Keratinocyte (primary cell): ENCODE measurements at regions not wholly inside any gene's neighbourhood (a gene's known extent, or its start where the extent isn't known, plus 50 kb on each side); places are given as distances from the start of the nearest gene placed in this dataset.

Experiments used
- DNase-seq: peaks from one replicate; pipeline ENCODE4 v3.0.0-alpha.2; 2011; ENCODE audit warnings: low read depth, missing footprints, low spot score
- FAIRE-seq: peaks from 2 replicates; lab custom pipeline; 2011; peaks lifted over from hg19 to GRCh38; lab: Jason Lieb, UNC
- H2AFZ ChIP-seq: 2 replicates; pipeline ENCODE4 v1.6.0; 2012; ENCODE audit warnings: low read length, control low read depth, inconsistent platforms; ENCODE audit not compliant: control insufficient read depth
- H3K27ac ChIP-seq: 2 replicates; pipeline ENCODE4 v1.5.1; 2011; ENCODE audit warnings: low read length; ENCODE audit not compliant: control insufficient read depth, insufficient read depth
- H3K27me3 ChIP-seq: 3 replicates; pipeline ENCODE4 v1.6.0; 2011; ENCODE audit warnings: low read length; ENCODE audit not compliant: control insufficient read depth, insufficient read depth; ENCODE audit errors: extremely low read depth
- H3K36me3 ChIP-seq, 2 experiments: 2 replicates in 1 of 2; 3 replicates in 1 of 2; pipeline ENCODE4 v1.5.1; 2011; ENCODE audit warnings: low read length in 2 of 2, mild to moderate bottlenecking in 1 of 2; ENCODE audit not compliant: control insufficient read depth in 2 of 2, insufficient read depth in 2 of 2; ENCODE audit errors: extremely low read depth in 1 of 2
- H3K4me1 ChIP-seq: 3 replicates; pipeline ENCODE4 v1.5.1; 2011; ENCODE audit warnings: low read length; ENCODE audit not compliant: control insufficient read depth, insufficient read depth; ENCODE audit errors: extremely low read depth
- H3K4me2 ChIP-seq: 3 replicates; pipeline ENCODE4 v1.6.0; 2011; ENCODE audit warnings: low read depth, low read length; ENCODE audit not compliant: control insufficient read depth, insufficient read depth; ENCODE audit errors: extremely low read depth
- H3K4me3 ChIP-seq, 3 experiments: fragments of 200-600 bp in 1 of 3; sonication (generic) in 1 of 3; 2 replicates in 2 of 3; 3 replicates in 1 of 3; pipeline ENCODE4 v1.5.1; 2011 to 2016; ENCODE audit warnings: low read length in 3 of 3, mild to moderate bottlenecking in 3 of 3, control low read depth in 2 of 3, inconsistent platforms in 1 of 3, low read depth in 1 of 3, mixed read lengths in 1 of 3, mixed run types in 1 of 3, moderate library complexity in 1 of 3; ENCODE audit not compliant: control insufficient read depth in 2 of 3, insufficient read depth in 2 of 3; ENCODE audit errors: extremely low read depth in 1 of 3
- H3K79me2 ChIP-seq: 2 replicates; pipeline ENCODE4 v1.6.0; 2012; ENCODE audit warnings: low read length; ENCODE audit not compliant: control insufficient read depth, insufficient read depth
- H3K9ac ChIP-seq: 3 replicates; pipeline ENCODE4 v1.6.0; 2011; ENCODE audit warnings: low read length; ENCODE audit not compliant: control insufficient read depth, insufficient read depth; ENCODE audit errors: extremely low read depth
- H3K9me1 ChIP-seq: 3 replicates; pipeline ENCODE4 v1.6.0; 2011; ENCODE audit warnings: low read length; ENCODE audit not compliant: control insufficient read depth, insufficient read depth; ENCODE audit errors: extremely low read depth
- H3K9me3 ChIP-seq: 2 replicates; pipeline ENCODE4 v1.5.1; 2012; ENCODE audit warnings: low read depth, low read length; ENCODE audit not compliant: control insufficient read depth
- H4K20me1 ChIP-seq: 3 replicates; pipeline ENCODE4 v1.6.0; 2011; ENCODE audit warnings: low read length; ENCODE audit not compliant: control insufficient read depth, insufficient read depth; ENCODE audit errors: extremely low read depth
- CTCF ChIP-seq, 3 experiments: IDR thresholded peaks in 1 of 3; conservative IDR thresholded peaks in 1 of 3; optimal IDR thresholded peaks in 1 of 3; 2 replicates in 2 of 3; 3 replicates in 1 of 3; pipeline versions ENCODE3 to v1.5.1; 2011; ENCODE audit warnings: low read length in 3 of 3, mild to moderate bottlenecking in 3 of 3, moderate library complexity in 2 of 3, control low read depth in 1 of 3, inconsistent platforms in 1 of 3; ENCODE audit not compliant: insufficient read depth in 2 of 3; ENCODE audit errors: extremely low read depth in 1 of 3
- EZH2 ChIP-seq: IDR thresholded peaks from one replicate; pipeline ENCODE4 v1.6.1; 2012; ENCODE audit warnings: inconsistent platforms, mild to moderate bottlenecking, low read length, moderate library complexity
- dilution Hi-C: fragments of 300-500 bp; cut with MboI; formaldehyde crosslinking; loops from one replicate; pipeline ENCODE4 v1.7.0; 2020; ENCODE audit warnings: low sequenced_read_pairs; ENCODE audit not compliant: extremely low pct_ligation_motif_present

- Histone ChIP-seq H3K36me3 (no peaks in the 10 kb centered on the region), H4K20me1 (no peaks in the 10 kb centered on the region), H3K79me2 (no peaks in the 10 kb centered on the region), H3K4me2 (no peak overlapping the region), H3K9me1 (no peaks in the 10 kb centered on the region), H3K4me3 (no peak overlapping the region), H3K27me3 (no peaks in the 10 kb centered on the region), H3K4me1 (no peaks in the 10 kb centered on the region), H3K27ac (no peak overlapping the region), H2AFZ (no peak overlapping the region), H3K9ac (no peak overlapping the region), H3K9me3 (peaks cover 10% of the 10 kb centered on the region)
- TF ChIP-seq CTCF (optimal IDR thresholded peaks at IDR 0.05 in 1 of 3, IDR thresholded peaks at IDR 0.05 in 1 of 3, conservative IDR thresholded peaks at IDR 0.05 in 1 of 3; ENCODE audit: extremely low read depth in 1 of 3, insufficient read depth in 2 of 3, low read length in 3 of 3) (no peak), EZH2 (no peak)
- dilution Hi-C loops = no loop called here
- DNase-seq = no peak
- no peak for FAIRE-seq
Observed at GRCh38 chr1:4219111-4219510, 319.0 kb upstream of the C1orf174 start.

GRCh38 chr1:4219826-4220225 lies 319.8 kb upstream of the C1orf174 start:
- peaks cover 10% of the 10 kb centered on the region for H3K9me3 ChIP-seq

More at GRCh38 chr1:4219826-4220225, 319.8 kb upstream of the C1orf174 start:
- dilution Hi-C loops = no loop called here
- H3K36me3 ChIP-seq = no peaks in the 10 kb centered on the region
- no peak overlapping the region for H3K4me3 ChIP-seq
- H3K27me3 ChIP-seq = no peaks in the 10 kb centered on the region
- no peak overlapping the region for H3K27ac ChIP-seq
- no peaks in the 10 kb centered on the region for H3K4me1 ChIP-seq
- H3K9ac ChIP-seq = no peak overlapping the region
- no peak overlapping the region for H2AFZ ChIP-seq
- H3K79me2 ChIP-seq = no peaks in the 10 kb centered on the region
- no peaks in the 10 kb centered on the region for H3K9me1 ChIP-seq
- no peak overlapping the region for H3K4me2 ChIP-seq
- DNase-seq (no peak), FAIRE-seq (no peak)
- TF ChIP-seq CTCF (optimal IDR thresholded peaks at IDR 0.05 in 1 of 3, IDR thresholded peaks at IDR 0.05 in 1 of 3, conservative IDR thresholded peaks at IDR 0.05 in 1 of 3; ENCODE audit: extremely low read depth in 1 of 3, insufficient read depth in 2 of 3, low read length in 3 of 3) (no peak), EZH2 (no peak)
- H4K20me1 ChIP-seq = no peaks in the 10 kb centered on the region
